Astrocyte (in vitro differentiated cells and primary cell): ENCODE measurements at regions not wholly inside any gene's neighbourhood (a gene's known extent, or its start where the extent isn't known, plus 50 kb on each side); places are given as distances from the start of the nearest gene placed in this dataset.
A peak's percentile ranks its signal among the peaks of the same experiment; 100 is the strongest.

Experiments used
- DNase-seq: peaks from one replicate; pipeline ENCODE4 v3.0.0-alpha.2; 2010; ENCODE audit warnings: low read depth
- FAIRE-seq: peaks from 2 replicates; lab custom pipeline; 2011; peaks lifted over from hg19 to GRCh38; lab: Jason Lieb, UNC
- H2AFZ ChIP-seq: 2 replicates; pipeline ENCODE4 v1.6.0; 2012; ENCODE audit warnings: low read depth, low read length, inconsistent platforms
- H3K27ac ChIP-seq: 2 replicates; pipeline ENCODE4 v1.5.1; 2011; ENCODE audit warnings: low read depth, low read length, inconsistent platforms
- H3K27me3 ChIP-seq: 2 replicates; pipeline ENCODE4 v1.6.0; 2011; ENCODE audit warnings: low read length, inconsistent platforms; ENCODE audit not compliant: insufficient read depth
- H3K36me3 ChIP-seq: 2 replicates; pipeline ENCODE4 v1.5.1; 2011; ENCODE audit warnings: low read length, inconsistent platforms; ENCODE audit not compliant: insufficient read depth
- H3K4me1 ChIP-seq: 2 replicates; pipeline ENCODE4 v1.5.1; 2011; ENCODE audit warnings: low read length, inconsistent platforms; ENCODE audit not compliant: insufficient read depth
- H3K4me2 ChIP-seq: 2 replicates; pipeline ENCODE4 v1.6.0; 2012; ENCODE audit warnings: low read length, inconsistent platforms
- H3K4me3 ChIP-seq: 2 replicates; pipeline ENCODE4 v1.5.1; 2011; ENCODE audit warnings: low read depth, mild to moderate bottlenecking, low read length, inconsistent platforms; ENCODE audit not compliant: insufficient read depth
- H3K79me2 ChIP-seq: 2 replicates; pipeline ENCODE4 v1.6.0; 2012; ENCODE audit warnings: mild to moderate bottlenecking, low read length, inconsistent platforms; ENCODE audit not compliant: insufficient read depth
- H3K9ac ChIP-seq: 2 replicates; pipeline ENCODE4 v1.6.0; 2012; ENCODE audit warnings: mild to moderate bottlenecking, low read length, inconsistent platforms
- H3K9me3 ChIP-seq: 2 replicates; pipeline ENCODE4 v1.5.1; 2012; ENCODE audit warnings: low read depth, mild to moderate bottlenecking, low read length, inconsistent platforms; ENCODE audit not compliant: insufficient read depth
- H4K20me1 ChIP-seq: 2 replicates; pipeline ENCODE4 v1.6.0; 2012; ENCODE audit warnings: low read length, inconsistent platforms; ENCODE audit not compliant: insufficient read depth
- H3K27ac Mint-ChIP-seq: one replicate; pipeline ENCODE4 v1.8.0; 2021; ENCODE audit warnings: mild to moderate bottlenecking, mixed read lengths; ENCODE audit not compliant: unreplicated experiment
- H3K27me3 Mint-ChIP-seq: one replicate; pipeline ENCODE4 v1.8.0; 2021; ENCODE audit warnings: low read depth, mixed read lengths; ENCODE audit not compliant: unreplicated experiment
- H3K36me3 Mint-ChIP-seq: one replicate; pipeline ENCODE4 v1.8.0; 2021; ENCODE audit warnings: low read depth, mixed read lengths; ENCODE audit not compliant: unreplicated experiment
- H3K4me1 Mint-ChIP-seq: one replicate; pipeline ENCODE4 v1.8.0; 2021; ENCODE audit warnings: low read depth, mixed read lengths; ENCODE audit not compliant: unreplicated experiment
- H3K4me3 Mint-ChIP-seq: one replicate; pipeline ENCODE4 v1.8.0; 2021; ENCODE audit warnings: mild to moderate bottlenecking, moderate library complexity, mixed read lengths; ENCODE audit not compliant: unreplicated experiment
- H3K9me3 Mint-ChIP-seq: one replicate; pipeline ENCODE4 v1.8.0; 2021; ENCODE audit warnings: mild to moderate bottlenecking, mixed read lengths; ENCODE audit not compliant: unreplicated experiment
- EZH2 ChIP-seq: IDR thresholded peaks from 2 replicates; pipeline ENCODE4 v1.6.1; 2012; ENCODE audit warnings: mild to moderate bottlenecking, low read length, inconsistent platforms; ENCODE audit not compliant: insufficient read depth
- TF ChIP-seq, protein P1 (sequence below): IDR thresholded peaks from 2 replicates; pipeline ENCODE4 v1.5.1; 2011; ENCODE audit warnings: low read depth, mild to moderate bottlenecking, inconsistent platforms, low read length, moderate library complexity; ENCODE audit not compliant: insufficient read depth

DNA sequence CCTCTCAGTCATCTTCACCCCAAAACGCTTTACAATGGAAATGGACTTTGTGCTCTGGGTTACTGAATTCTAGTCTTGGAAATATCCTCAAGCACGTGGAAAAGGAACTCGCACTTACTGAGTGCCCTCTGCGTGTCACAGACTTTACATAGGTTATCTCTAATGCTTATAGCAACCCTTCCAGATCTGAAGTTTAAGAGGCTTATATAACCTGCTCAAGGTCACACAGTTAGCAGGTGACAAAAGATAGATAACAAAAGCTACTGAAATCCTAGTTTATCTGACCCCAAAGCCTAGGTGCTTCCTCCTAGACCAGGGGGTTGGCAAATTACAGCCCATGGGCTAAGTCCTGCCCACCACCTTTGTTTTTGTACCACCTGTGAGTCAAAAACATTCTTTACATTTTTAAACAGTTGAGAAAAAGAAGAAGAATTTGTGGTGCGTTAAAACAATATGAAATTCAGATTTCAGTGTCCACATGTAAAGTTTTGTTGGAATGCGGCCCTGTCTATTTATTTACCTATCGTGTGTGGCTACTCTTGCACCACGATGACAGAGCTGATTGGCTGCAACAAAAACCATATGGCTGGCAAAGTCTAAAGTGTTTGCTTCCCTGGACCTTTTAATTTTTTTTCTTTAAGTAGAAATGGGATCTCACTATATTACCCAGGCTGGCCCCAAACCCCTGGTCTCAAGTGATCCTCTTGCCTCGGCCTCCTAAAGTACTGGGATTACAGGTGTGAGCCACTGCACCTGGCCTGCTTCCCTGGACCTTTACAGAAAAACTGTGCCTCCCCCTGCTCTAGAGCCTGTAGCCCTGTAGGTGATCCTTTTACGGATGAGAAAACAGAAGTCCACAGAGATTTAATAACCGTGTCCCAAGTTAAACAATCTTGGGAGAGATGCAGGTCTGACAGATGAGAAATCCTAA lies 110.2 kb upstream of the RREB1 start:
- Histone ChIP-seq H4K20me1 (no peaks in the 10 kb centered on the region), H2AFZ (no peak overlapping the region), H3K9ac (no peak overlapping the region), H3K36me3 (no peaks in the 10 kb centered on the region), H3K79me2 (no peaks in the 10 kb centered on the region), H3K27ac (no peak overlapping the region), H3K4me1 (no peaks in the 10 kb centered on the region), H3K4me2 (no peak overlapping the region), H3K27me3 (no peaks in the 10 kb centered on the region), H3K4me3 (no peak overlapping the region), H3K9me3 (no peaks in the 10 kb centered on the region)
- Mint-ChIP-seq H3K27me3 (no peaks in the 10 kb centered on the region), H3K9me3 (no peaks in the 10 kb centered on the region), H3K36me3 (no peaks in the 10 kb centered on the region), H3K4me1 (peaks cover 8% of the 10 kb centered on the region), H3K4me3 (no peak overlapping the region), H3K27ac (peak overlapping the region; percentile 67)
- TF ChIP-seq, protein P1, sequence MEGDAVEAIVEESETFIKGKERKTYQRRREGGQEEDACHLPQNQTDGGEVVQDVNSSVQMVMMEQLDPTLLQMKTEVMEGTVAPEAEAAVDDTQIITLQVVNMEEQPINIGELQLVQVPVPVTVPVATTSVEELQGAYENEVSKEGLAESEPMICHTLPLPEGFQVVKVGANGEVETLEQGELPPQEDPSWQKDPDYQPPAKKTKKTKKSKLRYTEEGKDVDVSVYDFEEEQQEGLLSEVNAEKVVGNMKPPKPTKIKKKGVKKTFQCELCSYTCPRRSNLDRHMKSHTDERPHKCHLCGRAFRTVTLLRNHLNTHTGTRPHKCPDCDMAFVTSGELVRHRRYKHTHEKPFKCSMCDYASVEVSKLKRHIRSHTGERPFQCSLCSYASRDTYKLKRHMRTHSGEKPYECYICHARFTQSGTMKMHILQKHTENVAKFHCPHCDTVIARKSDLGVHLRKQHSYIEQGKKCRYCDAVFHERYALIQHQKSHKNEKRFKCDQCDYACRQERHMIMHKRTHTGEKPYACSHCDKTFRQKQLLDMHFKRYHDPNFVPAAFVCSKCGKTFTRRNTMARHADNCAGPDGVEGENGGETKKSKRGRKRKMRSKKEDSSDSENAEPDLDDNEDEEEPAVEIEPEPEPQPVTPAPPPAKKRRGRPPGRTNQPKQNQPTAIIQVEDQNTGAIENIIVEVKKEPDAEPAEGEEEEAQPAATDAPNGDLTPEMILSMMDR: no peak
- TF ChIP-seq EZH2: no peak
- DNase-seq (no peak), FAIRE-seq (no peak)

DNA sequence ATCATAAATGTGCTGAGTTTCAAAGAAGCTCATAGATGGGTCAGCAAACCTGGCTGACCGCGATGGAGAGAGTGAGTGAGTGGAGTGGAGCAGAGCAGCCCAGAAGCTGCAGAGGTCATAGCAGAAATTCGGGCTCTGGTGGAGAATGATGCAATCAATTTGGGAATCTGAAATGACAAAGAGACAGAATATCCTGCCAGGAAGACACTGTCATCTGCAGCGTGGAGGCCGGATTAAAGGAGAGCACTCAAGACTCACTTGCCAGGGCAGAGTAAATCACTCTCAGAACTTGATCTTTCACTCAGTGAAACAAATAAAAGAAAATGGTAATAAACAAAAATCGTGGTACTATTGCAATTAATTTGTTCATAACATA lies 109.6 kb upstream of the RREB1 start:
- Histone ChIP-seq H3K4me2 (no peak overlapping the region), H4K20me1 (no peaks in the 10 kb centered on the region), H3K27me3 (no peaks in the 10 kb centered on the region), H2AFZ (no peak overlapping the region), H3K9ac (no peak overlapping the region), H3K27ac (no peak overlapping the region), H3K4me1 (no peaks in the 10 kb centered on the region), H3K36me3 (no peaks in the 10 kb centered on the region), H3K79me2 (no peaks in the 10 kb centered on the region), H3K9me3 (no peaks in the 10 kb centered on the region), H3K4me3 (no peak overlapping the region)
- peaks cover 8% of the 10 kb centered on the region for H3K4me1 Mint-ChIP-seq
- FAIRE-seq (no peak), DNase-seq (no peak)
- TF ChIP-seq, protein P1: no peak
- no peak for TF ChIP-seq EZH2
- H3K27me3 Mint-ChIP-seq: peaks cover 2% of the 10 kb centered on the region
- H3K4me3 Mint-ChIP-seq: no peak overlapping the region
- no peaks in the 10 kb centered on the region for H3K36me3 Mint-ChIP-seq
- no peaks in the 10 kb centered on the region for H3K9me3 Mint-ChIP-seq
- peak overlapping the region; percentile 67 for H3K27ac Mint-ChIP-seq
